Right lobe of liver (tissue), 4 donors: ENCODE measurements at regions not wholly inside any gene's neighbourhood (a gene's known extent, or its start where the extent isn't known, plus 50 kb on each side); places are given as distances from the start of the nearest gene placed in this dataset.

ENCODE experiments used
- POLR2A ChIP-seq: fragments of 450-650 bp; IDR thresholded peaks from one replicate; pipeline ENCODE4 v1.6.1; 2017; ENCODE audit warnings: antibody characterized with exemption, mild to moderate bottlenecking
- TF ChIP-seq, protein P1 (sequence below), 4 donors: fragments of 200-600 bp in 3 of 4; fragments of 450-650 bp in 1 of 4; IDR thresholded peaks; one replicate each; pipeline versions ENCODE4 v1.5.1 to v1.8.0; 2016 to 2022; ENCODE audit warnings: antibody characterized with exemption in 4 of 4, mild to moderate bottlenecking in 2 of 4
- donor health status: DM: no; HTN: no; CAD: no.
- donor health status: DM: no; HTN: no; CAD: no.
- donor health status: DM: no; HTN: yes; CAD: no.

DNA sequence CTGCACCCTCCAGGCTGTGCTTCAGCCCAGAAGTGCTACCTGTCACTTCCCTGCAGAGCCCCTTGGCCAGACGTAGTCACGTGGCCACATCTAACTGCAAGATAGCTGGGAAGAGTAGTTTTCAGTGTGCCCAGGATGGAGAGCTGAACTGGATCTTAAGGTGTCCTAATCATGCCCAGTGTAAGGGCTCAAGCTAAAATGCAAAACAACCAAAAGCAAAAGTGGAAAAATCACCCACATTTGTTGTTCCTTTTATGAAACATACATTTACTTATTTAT is 59.4 kb upstream of the ROR1 start:
- TF ChIP-seq, protein P1, sequence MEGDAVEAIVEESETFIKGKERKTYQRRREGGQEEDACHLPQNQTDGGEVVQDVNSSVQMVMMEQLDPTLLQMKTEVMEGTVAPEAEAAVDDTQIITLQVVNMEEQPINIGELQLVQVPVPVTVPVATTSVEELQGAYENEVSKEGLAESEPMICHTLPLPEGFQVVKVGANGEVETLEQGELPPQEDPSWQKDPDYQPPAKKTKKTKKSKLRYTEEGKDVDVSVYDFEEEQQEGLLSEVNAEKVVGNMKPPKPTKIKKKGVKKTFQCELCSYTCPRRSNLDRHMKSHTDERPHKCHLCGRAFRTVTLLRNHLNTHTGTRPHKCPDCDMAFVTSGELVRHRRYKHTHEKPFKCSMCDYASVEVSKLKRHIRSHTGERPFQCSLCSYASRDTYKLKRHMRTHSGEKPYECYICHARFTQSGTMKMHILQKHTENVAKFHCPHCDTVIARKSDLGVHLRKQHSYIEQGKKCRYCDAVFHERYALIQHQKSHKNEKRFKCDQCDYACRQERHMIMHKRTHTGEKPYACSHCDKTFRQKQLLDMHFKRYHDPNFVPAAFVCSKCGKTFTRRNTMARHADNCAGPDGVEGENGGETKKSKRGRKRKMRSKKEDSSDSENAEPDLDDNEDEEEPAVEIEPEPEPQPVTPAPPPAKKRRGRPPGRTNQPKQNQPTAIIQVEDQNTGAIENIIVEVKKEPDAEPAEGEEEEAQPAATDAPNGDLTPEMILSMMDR (IDR thresholded peaks at IDR 0.05), result no peak
- no peak for TF ChIP-seq POLR2A
